Left lobe of liver (tissue), 2 donors: ENCODE measurements at regions not wholly inside any gene's neighbourhood (a gene's known extent, or its start where the extent isn't known, plus 50 kb on each side); places are given as distances from the start of the nearest gene placed in this dataset.
A peak's percentile ranks its signal among the peaks of the same experiment; 100 is the strongest.
"Not testable (repeated sequence)": the region's sequence is repeated elsewhere in the genome, so short reads cannot be mapped to it uniquely, and the experiment has no call there.

Experiments
- ATAC-seq: fragments of 200-7000 bp; cut with Tn5 transposase; one replicate; pipeline ENCODE4 v1.9.1; 2020; ENCODE audit warnings: mild to moderate bottlenecking, moderate library complexity
- DNase-seq: peaks from one replicate; pipeline ENCODE4 v3.0.0-alpha.2; 2020; ENCODE audit warnings: low spot score
- donor health status: DM: no; HTN: no; CAD: no; lungs with moderate emphysema.
- donor health status: DM: no; HTN: yes; CAD: no.

DNA sequence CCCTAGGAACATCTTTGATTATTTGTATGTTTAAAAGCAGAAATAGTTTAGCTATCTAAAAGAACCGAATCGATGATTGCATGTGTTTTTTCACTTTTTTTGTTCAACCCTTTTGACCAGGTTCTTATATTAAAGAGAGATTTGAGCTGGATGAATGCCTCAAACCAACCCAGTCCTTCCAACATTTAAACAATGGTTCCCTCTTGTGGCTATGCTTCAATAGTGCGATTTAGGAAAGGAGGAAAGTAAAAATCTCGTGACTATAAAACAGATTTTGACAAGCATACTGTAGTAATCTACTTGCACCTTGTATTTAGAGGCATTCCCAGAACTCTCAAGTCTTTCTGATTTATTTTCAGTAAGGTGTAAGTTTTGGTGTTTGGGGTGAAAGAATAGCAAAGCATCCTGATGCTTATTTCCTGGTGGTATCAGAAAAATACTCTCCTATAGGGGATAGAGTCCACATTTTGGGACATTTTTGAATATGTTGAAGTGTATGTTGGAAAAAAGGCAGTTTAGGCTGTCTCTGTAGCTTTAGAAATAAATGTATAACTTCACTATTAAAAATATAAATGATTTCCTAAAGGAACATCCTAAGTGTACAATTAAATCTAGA is 159.6 kb upstream of the KCNH8 start:
- ATAC-seq (peak; percentile 51), DNase-seq (no peak)

DNA sequence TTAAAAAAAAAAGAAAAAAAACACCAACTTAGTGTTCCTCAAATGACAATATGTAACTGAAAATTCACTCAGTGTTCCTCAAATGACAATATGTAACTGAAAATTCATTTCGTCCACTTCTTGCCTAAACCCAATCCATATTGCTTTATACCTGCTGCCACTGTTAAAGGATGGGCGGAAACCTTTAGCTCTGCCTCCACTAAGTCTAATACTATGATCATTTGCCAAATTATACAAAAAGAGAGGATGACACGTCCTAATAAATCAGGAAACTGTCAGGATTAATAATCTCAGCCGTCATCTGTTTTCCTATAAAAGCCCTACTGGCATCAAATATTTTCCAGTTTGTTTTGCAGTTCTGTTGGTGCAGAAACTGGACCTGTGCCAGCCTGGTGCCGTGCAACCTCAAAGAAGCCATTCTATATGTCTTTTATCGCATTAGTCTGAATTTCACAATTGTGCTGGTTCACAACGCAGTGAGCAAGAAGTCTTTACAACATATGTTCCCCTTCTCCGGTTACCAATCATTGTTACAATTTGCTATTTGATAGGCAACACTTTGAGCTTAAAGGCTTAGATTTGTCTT is 160.4 kb upstream of the KCNH8 start:
- ATAC-seq (no peak), DNase-seq (no peak)

GRCh38 chr3:18987070-18987469 is 161.2 kb upstream of the KCNH8 start:
- DNase-seq (no peak), ATAC-seq (no peak)

- ATAC-seq: no peak
- no peak for DNase-seq
These were observed 165.4 kb upstream of the KCNH8 start for GRCh38 chr3:18982920-18983319.

DNA sequence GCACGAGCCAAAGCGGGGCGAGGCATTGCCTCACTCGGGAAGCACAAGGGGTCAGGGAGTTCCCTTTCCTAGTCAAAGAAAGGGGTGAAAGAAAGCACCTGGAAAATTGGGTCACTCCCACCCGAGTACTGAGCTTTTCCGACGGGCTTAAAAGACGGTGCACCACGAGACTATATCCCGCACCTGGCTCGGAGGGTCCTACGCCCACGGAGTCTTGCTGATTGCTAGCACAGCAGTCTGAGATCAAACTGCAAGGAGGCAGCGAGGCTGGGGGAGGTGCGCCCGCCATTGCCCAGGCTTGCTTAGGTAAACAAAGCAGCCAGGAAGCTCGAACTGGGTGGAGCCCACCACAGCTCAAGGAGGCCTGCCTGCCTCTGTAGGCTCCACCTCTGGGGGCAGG is 172.2 kb upstream of the KCNH8 start:
- not testable (repeated sequence) for ATAC-seq, DNase-seq

DNA sequence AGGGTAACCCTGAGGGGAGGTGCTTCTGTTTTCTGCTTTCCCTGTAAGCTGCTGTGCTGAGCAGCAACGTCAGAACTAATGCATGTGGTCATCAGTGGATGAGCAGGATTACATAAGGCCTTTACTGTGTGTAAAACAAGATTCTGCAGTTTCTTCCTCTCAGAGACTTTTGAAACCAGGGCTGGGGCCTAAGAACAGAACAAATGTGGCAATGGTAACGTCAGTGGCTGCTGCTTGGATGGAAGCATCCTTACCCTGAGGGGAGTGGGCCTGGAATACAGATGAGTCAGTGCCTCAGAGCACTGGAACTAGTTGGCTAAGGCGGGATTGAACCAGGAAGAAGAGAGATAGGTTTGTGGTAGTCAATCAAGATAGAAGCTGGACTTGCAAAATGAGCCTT is 180.2 kb upstream of the KCNH8 start:
- ATAC-seq: no peak
- no peak for DNase-seq

DNA sequence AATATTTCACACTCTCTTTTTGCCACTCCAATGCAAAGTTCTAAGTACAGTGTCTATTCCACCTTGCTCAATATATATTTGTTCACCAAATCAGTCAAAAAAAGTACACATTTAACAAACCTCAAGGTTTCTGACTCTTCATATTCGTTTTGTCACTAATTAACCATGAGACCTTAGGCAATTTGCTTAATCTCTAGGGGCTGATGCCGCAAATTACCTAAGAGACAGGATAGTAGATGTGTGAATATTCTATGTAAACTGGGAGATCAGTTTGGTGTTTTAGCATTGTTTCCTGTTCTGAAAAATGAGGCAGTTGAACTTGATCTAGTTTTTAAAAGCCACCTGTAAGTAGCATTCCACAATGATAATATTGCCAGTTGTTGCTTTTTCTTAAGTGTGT is 182.5 kb upstream of the KCNH8 start:
- no peak for DNase-seq
- no peak for ATAC-seq

GRCh38 chr3:18964640-18965039 is 183.7 kb upstream of the KCNH8 start:
- DNase-seq (no peak), ATAC-seq (no peak)

- ATAC-seq: no peak
- DNase-seq: no peak
These were observed 197.0 kb upstream of the KCNH8 start for GRCh38 chr3:18951333-18951732.

DNA sequence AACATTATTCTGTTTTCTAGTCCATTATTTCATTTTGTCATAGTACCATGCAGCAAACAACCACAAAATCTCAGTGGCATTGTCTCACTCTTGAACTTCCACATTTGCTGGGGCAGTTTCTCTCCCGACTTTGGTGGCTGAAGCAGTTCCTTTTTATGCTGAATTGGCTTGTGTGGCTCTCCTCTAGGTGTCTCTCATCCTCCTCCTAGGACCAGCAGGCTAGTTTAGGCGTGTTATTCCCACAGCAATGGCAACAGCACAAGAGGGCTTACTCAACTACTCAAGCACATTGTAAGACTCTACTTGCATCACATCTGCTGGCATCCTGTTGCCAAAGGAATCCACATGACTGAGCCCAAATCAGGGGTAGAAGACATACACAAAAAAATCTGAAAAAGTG is 201.8 kb upstream of the KCNH8 start:
- ATAC-seq (no peak), DNase-seq (no peak)

GRCh38 chr3:18937574-18937973 is 210.7 kb upstream of the KCNH8 start:
- DNase-seq (no peak), ATAC-seq (no peak)

- ATAC-seq (no peak), DNase-seq (no peak)
These were observed 229.2 kb upstream of the KCNH8 start for GRCh38 chr3:18919158-18919557.

GRCh38 chr3:18917923-18918322 is 230.4 kb upstream of the KCNH8 start:
- no peak for ATAC-seq
- no peak for DNase-seq

GRCh38 chr3:18902081-18902793 is 246.1 kb upstream of the KCNH8 start:
- ATAC-seq: no peak

DNA sequence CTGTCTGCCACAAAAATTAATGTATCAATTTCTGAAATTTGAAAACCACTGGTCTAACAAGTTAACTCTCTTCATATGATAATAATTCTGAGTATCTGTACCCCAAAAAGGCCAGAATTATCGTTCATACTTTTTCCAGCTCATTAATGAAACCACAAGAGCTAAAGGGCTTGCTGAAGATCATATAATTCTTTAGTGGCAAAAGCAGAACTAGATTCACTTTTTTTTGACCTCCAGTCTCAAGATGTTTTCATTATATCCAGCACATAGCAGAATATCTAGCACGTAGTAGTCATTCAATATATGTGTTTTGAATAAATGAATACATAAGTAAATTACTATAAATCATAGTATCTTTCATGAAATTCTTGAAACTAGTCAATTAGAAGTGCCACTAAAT is 246.7 kb upstream of the KCNH8 start:
- ATAC-seq (no peak), DNase-seq (no peak)

More at GRCh38 chr3:18902081-18902793, 246.1 kb upstream of the KCNH8 start:
- DNase-seq: no peak

DNA sequence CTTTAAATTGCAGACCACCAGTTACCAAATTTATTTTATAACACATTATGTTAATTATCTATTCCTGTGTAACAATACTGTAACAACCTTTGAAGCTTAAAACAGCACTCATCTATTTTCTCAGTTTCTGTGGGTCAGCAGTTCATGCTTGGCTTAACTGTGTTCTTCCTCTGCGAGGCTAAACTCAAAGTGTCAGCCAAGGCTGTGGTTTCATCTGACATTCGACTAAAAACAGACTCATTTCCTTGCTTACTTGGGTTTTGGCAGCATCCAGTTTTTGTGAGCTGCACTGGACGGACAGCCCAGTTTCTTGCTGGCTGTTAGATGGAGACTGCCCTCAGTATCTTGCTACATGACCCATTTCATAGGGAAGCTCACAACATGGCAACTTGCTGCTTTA is 247.3 kb upstream of the KCNH8 start:
- no peak for ATAC-seq

GRCh38 chr3:18898911-18899310 is 249.4 kb upstream of the KCNH8 start:
- ATAC-seq (no peak), DNase-seq (no peak)

More for the DNA sequence above, 247.3 kb upstream of the KCNH8 start:
- DNase-seq: no peak

- DNase-seq (no peak), ATAC-seq (no peak)
These were observed 255.6 kb upstream of the KCNH8 start for GRCh38 chr3:18892756-18893155.

- DNase-seq: no peak
- no peak for ATAC-seq
These were observed 256.3 kb upstream of the KCNH8 start for GRCh38 chr3:18892047-18892446.

DNA sequence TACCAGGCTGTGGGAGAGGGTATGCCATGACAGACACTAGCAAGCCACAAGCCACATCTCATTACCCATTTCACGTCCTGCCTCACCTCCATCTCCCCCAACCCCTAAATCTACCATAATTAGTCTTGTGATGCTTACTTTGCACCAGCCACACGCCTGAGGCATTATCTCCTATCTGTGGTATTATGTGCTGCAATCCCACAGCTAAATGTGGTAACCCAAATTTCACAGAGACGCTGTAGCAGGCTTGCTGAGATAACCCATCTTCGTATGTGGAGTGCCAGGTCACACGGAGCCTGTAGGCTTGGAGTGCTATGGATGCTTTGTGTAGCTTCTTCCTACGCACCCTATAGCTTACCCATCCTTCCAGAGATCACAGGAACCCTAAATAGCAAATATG is 256.7 kb upstream of the KCNH8 start:
- DNase-seq (no peak), ATAC-seq (no peak)

GRCh38 chr3:18890449-18890848 is 257.9 kb upstream of the KCNH8 start:
- DNase-seq: no peak
- no peak for ATAC-seq

GRCh38 chr3:18888819-18889218 is 259.5 kb upstream of the KCNH8 start:
- DNase-seq: no peak
- no peak for ATAC-seq

GRCh38 chr3:18888370-18888769 is 259.9 kb upstream of the KCNH8 start:
- ATAC-seq: no peak
- DNase-seq: no peak
